Ecto neural progenitor cell (in vitro differentiated cells): ENCODE measurements at regions not wholly inside any gene's neighbourhood (a gene's known extent, or its start where the extent isn't known, plus 50 kb on each side); places are given as distances from the start of the nearest gene placed in this dataset.

Experiments
- DNase-seq: peaks from one replicate; pipeline ENCODE4 v3.0.0-alpha.2; 2018; ENCODE audit warnings: low spot score

DNA sequence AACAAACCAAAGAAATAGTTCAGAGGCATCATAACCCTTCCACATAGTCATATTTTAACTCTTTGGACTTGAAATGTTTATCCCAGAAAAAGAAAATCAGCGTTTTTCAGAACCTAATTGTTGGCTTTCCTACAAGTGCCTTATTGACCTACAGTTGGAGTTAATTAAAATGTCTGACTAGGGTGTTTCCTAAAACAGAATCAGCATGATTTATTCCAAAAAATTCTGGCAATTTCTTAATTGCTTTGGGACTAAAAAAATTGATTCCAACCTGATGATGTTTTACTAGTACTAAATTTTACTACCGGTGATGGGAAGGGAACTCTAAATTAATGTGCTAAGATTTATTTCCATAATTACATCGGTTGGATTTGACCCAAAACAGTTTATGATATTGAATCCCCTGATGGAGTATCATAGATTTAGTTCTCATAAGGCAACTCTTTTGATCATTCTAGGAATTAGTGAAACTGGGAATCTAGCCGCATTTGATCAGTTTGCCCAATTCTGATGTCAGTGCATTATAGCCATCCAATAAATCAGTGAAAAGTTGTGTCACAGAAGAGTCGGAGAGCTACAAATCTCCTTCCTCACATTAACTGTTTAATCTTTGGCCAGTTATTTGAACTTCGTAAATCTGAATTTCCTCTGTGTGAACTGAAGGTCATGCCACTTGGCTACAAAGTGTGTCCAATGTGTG, 134.3 kb upstream of the DSEL start:
- DNase-seq: no peak

DNA sequence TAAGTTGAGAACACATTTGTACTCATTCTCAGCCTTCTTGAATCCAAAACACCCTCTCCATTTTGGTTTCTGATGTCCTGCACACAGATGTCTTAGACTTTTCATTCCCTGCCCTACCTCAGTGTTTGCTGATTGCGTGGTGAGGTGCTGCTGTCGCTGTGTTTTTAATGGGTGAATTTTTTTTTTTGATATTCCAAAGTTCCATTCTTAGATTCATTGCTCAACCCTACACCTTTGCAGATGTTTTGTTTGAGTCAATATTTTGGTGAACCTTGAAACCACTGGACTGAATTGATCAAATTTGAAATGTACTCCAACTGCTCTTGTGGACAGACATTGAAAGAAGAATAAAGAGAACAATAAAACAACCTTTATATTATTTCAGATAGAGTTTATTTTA, 130.4 kb upstream of the DSEL start:
- no peak for DNase-seq

DNA sequence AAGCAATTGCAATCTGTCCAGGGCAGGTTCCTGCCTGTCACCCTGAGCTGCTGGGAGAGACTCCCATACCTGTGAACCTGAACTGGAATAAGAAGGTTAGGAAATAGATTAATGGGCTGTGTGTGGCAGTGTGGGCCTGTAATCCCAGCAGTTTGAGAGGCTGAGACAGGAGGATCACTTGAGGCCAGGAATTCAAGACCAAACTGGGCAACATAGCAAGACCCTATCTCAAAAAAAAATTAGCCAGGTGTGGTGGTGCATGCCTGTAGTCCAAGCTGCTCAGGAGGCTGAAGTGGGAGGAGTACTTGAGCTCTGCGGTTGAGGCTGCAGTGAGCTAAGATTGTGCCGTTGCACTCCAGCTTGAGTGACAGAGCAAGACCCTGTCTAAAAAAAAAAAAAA, 127.7 kb upstream of the DSEL start:
- no peak for DNase-seq

DNA sequence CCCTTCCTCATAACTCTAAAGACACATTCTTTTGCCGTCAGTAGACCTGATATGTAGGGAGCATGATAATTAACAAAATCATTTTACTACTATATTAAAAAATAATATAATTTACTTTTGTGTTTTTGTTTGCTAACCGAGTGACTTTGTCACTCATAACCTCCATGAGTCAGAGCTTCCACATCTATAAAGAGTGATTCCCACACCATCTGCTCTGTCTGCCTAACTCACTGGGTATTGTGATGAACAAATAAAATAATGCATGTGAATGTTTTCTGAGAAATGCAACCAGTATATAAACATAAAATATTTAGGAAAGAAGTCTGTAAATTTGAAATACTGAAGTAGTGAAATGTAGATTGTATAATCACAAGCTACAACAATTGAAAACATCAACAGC, 123.4 kb upstream of the DSEL start:
- DNase-seq: no peak

DNA sequence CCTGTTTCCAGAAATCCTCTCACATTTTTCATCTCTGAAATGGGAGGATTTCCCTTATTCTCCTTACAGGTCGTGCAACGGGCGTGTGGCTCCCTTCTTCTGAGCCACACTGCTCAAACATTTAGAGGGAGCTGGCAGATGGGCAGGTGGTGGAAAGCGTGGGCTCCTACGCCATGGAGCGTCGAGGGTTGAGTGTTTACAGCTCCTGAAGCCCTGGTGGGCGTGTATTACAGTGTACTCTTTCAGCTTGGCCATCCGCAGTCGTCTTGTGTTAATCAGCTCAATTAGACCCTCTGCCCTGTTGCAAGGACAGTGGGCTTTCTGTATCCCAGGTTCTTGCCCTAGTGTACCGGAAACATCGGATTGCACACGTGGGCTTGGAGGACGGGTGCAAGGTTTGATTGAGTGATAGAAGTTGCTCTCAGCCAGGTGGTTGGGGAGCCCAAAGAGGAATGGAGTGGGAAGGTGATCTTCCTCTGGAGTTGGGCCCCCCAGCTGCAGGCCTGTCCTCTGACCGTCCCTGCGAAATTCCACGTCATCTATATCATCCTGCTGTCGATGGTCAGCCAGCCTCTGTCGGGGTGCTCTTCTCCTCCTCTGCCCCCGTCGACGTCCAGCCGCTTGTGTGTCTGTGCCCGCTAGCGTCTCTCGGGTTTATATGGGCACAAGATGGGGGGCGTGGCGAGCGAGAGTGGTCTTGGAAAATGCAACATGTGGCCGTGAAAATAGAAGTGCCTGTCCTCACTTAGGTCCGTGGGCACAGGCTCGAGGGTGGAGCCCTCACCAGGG, 120.3 kb upstream of the DSEL start:
- no peak for DNase-seq

DNA sequence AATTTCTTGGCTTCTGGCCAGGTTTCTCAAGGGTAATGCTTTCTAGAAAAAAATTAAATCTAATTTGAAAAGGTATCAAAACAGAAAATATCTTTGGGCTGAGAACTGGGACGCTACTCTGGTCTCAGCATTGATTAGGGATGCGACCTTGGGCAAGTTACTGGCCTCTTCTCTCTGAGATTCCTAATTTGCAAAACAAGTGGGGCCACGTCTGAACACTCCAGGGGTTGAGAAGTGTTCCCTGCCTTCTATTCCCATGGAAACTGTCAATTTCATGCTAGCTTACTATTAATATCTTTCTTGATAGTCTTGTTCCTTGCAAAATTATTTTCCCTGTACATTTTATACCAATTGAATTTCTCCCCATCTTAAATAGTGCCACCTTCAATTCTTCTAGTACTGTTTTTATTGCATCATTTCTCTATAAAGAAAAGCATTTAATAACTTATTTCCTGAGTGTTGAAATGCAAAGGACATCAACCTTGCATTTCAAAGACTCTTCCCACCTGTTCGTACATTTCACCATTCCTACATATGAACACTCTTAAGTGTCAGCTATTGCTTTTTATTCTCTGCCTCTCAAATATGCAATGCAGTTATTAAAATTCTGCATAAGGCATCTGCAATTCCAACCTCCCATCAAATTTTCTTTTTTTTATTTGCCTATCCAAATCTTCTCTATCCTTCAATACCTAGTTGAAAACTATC, 118.3 kb upstream of the DSEL start:
- no peak for DNase-seq

DNA sequence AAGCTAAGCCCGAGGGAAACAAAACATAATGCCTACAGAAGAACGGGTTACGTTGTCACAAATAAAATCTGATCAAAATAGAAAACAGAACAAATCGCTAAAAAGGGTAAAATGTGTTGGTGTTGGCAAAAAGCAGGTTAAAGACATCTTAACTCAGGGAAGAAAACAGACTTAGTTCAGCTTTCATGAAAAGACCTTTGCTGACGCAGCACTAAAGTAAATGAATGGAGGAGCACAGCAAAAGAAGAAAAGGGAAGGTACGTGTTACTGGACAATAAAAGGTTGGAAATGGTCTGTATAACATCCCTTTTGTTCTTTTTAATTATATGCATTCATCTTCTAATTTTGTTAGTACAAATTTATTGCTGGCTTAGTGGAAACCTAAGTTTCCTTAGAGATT, 117.4 kb upstream of the DSEL start:
- DNase-seq: no peak

DNA sequence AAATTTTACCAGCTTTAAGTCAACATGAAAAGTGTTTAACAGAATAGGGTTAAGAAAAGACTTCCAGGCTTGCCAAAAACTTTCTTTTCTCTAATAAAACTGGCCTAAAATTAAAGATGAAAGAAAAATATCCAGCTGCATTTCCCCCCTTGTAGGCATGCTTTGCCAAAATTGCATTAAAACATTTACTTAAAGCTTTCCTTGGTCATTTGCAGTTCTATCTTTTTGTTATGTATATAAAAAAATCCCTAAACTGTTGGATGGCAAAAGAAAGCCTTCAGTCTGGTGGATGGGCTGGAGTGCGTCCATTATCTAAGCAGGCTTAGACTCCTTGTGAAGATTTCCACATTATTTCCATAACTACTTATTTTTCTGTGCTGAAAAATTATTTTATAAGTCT, 105.4 kb upstream of the DSEL start:
- no peak for DNase-seq

DNA sequence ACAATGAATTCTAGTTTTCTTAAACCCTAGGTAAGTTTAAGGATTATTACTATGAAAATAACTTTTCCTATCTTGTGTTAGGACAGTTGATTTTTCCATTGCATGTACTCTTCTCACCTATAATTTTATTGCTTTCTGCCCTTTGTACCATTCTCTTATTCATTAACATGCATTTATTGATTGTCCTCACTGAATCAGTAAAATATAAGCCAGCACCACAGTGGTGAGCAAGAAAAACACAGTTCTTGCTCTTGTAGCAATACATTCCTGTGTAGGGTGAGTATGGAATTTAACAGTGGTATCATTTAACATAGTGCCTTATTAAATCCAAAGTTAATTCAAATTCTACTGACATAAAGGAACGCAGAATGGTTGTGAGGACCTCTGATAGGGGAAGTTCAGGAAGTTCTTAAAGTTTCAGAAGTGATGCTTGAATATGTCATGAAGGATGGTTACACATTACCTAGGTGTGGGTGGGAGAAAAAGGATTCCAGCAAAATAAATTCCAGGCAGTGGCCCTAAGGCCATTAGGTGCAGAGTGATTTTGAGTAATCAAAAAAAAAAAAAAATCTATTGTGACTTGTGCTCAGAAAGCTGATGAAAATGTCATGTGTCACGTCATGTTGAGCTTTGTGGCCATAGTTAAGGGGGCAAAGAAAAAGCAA, 104.7 kb upstream of the DSEL start:
- no peak for DNase-seq

DNA sequence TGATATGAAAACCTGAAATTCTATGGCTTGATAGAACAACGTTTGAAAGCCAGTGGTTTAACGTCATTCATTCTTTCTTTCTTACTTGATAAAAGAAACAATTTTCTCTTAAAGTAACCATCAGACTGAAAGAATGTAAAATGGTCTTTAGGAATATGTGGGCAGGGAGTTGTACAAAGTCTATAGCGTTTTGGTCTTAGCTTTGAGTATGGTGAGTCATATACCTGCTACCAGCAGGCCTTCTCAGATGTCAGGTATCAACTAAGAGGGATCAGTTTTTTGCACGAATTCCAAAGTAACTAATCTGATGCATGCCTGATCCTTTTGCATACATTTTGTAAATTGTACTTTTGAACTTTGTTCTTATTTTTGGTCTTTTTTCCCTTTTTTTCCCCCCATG, 101.5 kb upstream of the DSEL start:
- DNase-seq: no peak

DNA sequence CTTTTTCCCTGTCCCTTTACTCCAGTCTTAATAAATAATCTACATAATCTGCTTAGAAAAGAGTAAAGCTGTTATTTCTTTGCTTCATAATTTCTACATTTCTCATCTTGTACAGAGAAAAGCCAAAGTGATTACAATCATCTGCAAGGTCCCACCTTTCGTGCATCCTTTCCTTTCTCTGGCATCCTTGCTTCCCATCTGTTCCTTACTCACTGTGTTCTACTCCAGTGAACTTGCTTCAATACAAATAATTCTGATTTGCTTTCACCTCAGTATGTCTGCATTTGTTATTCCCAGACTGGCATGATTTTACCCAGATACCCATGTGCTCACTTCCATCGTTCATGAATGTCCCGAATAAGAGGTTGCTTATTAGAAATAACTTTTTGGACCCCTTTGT, 99.4 kb upstream of the DSEL start:
- no peak for DNase-seq

DNA sequence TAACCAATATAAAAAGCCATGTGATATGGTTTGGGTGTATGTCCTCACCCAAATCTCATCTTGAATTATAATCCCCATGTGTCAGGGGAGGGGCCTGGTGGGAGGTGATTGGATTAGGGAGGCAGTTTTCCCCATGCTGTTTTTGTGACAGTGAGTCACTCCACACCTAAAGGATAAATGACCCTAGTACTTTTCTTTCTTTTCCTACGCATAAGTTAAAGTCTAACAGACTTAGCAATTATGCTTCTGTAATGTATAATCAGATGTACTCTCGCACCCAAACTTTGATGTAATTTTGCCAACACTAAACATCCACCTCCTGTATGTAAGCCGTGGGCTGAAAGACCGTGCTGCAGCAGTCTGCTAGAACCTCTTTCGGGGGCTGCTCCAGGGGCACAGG, 97.2 kb upstream of the DSEL start:
- DNase-seq: no peak

DNA sequence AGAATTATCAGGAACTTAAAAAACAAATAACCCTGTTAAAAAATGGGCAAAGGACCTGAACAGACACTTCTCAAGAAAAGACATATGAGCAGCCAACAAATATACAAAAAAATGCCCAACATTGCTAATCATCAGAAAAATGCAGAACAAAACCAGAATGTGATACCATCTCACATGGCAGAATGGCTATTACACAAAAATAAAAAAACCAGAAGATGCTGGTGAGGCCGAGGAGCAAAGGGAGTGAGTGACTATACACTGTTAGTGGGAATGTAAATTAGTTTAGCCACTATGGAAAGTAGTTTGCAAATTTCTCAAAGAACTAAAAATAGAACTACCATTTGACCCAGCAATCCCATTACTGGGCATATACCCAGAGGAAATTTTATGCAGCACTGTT, 95.8 kb upstream of the DSEL start:
- no peak for DNase-seq

DNA sequence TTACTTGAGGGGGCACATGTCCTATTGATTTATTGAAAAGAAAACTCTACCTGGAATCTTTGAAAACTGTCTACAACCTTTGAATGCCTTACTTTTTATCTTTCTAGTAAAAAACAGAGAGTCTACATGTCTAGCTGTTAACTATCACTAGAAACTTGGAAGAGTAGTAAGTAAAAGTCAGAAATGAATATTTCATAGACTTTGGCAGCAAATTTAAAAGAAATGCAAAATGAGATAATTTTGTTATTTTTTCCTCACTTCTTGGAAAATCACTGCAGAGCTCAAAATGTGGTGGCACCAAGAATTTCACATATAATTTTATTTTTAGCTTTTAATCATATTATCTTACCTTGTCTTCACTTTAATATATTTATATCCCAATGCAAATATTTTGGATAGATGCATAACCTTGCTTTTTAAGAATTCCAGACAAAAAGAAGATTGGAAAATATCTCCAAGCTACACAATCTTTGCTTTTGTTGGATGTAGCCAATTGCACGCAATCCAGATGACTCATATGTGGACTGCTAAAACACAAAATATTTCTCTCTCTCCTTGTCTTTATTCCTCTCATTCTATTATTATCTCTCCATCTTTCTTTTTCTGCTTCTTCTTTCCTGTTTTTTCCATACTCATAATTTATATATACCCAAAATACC, 92.2 kb upstream of the DSEL start:
- DNase-seq: no peak

DNA sequence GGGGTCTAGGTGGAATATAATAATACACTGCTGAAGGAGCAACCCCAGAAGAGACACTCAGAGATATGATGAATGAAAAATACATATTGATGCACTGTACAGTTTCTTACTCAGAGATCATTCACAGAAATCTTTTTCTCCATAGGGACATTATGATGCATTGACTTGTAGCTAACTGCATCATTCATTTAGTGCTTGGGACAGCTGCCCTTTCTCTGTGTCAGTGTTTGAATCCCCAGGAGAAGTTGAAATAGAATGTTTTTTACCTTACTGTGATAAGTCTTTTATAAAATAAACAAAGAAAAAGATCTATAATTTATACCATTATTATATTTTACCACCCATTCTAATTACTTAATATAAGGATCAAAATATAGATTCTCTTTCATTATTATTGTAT, 91.7 kb upstream of the DSEL start:
- DNase-seq: no peak

DNA sequence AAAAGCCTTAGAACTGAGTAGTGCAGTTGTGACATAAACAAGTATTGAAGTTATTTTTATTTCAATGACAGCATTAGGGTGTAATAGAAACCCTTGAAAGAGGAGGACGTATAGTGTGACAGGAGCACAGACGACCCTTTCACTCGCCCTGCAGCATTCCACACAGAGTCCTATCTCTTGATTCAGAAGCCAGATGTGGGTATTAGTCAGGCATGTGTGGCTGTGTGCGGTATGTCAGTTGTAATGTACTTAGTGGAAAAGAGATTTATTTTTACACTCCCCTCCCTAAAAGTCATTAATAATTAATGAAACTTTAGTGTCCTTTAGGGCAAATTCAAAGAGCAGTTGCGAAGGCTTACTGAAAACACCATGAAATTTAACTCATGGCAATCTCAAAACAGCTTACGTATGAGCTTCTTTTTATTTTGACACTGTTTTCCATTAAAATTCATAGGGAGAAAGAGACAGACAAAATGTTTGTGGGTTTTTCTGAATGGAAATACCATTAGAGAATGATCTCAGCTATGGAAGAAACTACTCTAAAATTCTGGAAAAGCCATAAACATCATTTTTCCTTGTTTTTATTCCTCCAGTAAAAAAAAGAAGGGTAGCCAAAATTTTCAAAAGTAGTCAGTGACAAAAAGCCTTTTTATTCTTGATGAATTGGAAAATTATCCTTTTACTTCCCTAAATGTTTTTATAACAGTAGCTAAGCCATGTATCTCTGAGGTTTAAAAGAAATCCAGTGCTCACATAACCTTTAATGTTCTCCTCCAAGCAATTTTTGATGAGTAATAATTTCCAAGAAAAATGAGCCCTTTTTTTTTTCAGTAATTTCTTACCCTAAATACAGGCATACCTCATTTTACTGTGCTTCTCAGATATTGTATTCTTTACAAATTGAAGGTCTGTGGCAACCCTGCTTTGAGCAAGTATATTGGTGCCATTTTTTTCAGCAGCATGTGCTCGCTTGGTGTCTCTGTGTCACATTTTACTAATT, 84.0 kb upstream of the DSEL start:
- no peak for DNase-seq

DNA sequence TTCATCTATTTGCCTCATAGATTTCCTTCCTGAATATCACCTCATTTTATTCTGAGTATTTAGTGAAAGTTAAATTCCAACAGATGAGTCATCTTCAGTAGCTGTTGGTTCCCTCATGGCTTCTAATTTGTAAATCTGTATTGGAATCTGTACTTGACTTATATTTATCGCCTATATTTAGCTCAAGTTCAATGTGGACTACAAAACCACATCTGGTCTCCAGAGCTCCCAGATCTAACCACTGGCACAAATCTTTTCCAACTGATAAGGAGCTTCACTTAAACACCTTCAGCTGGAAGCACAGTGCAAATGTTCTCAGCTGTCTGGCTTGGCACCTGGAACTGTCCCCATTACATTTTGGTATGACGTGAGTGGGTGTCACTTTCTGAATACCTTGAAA, 82.8 kb upstream of the DSEL start:
- DNase-seq: no peak

DNA sequence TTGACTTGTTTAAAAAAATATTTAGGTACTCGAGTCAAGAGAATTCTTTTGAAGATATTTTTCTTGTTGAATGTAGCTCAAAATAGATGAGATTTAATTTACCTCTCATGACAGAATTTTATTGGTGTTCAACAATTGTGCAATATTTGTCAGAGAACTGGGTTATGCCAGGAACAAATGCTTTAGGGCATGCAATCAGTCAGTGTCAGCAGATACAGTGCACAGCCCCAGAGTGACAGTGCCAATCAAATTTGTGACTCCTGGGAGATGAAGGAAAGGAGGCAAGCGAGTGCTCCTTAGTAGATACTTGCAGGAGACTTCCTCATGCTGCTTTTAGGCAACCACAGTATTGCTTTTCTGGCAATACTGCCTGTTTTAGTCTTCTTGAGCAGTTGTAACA, 81.2 kb upstream of the DSEL start:
- DNase-seq: no peak

DNA sequence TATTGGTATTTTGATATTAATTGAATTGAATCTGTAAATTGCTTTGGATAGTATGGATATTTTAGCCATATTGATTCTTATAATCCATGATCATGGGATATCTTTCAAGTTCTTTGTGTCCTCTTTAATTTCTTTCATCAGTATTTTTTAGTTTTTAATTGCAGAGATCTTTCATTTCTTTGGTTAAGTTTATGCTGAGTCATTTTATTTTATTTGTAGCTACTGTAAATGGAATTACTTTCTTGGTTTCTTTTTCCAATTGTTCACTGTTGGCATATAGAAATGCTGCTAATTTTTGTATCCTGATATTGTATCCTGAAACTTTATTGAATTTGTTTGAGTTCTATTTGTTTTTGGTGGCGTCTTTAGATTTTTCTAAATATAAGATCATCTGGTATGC, 79.5 kb upstream of the DSEL start:
- no peak for DNase-seq

DNA sequence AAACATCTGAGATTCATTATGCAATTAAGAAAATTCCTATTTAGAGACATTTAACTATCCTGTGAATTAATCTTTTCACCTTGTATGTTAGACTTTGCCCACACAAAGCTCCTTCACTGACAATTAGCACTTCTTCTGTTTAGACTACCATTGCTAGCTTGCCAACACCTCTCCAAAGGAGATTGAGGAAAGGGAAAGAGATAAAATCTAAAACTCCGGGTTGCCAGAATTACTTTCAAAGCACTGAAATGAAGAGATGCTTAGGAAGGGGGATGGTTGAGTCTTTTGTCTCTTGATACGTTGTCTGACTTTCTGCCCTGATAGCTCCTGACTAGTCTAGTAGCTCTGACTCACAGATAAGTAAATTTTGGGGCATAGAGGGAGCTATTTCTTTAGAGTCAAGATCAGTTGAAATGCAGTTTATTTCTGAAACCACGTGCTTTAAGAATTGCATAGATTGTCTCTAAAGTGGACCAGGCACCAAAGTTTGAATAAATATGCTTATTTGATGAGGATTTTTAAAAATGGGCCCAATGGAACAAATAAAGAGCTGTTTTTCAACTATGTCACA, 74.1 kb upstream of the DSEL start:
- no peak for DNase-seq

DNA sequence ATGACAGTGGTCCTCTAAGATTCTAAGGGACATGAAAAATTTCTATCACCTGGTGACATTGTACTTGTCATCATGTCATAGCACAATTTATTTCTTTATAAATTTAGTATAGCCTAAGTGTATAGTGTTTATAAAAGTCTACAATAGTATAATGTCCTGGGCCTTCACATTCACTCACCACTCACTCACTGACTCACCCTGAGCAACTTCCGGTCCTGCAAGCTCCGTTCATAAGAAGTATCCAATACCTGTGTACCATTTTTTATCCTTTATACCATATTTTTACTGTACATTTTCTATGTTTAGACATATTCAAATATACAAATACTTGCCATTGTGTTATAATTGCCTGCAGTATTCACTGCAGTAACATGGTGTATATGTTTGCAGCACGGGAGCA, 72.8 kb upstream of the DSEL start:
- DNase-seq: no peak
